Muscle layer of colon (tissue), 2 donors: ENCODE measurements at regions not wholly inside any gene's neighbourhood (a gene's known extent, or its start where the extent isn't known, plus 50 kb on each side); places are given as distances from the start of the nearest gene placed in this dataset.

Experiments used
- H3K27ac ChIP-seq: one replicate; pipeline ENCODE4 v1.7.0; 2013; ENCODE audit warnings: low read depth, mild to moderate bottlenecking, low read length, moderate library complexity
- H3K27me3 ChIP-seq, 2 donors: one replicate each; pipeline ENCODE4 v1.7.0; 2013; ENCODE audit warnings: low read length in 2 of 2, mild to moderate bottlenecking in 2 of 2; ENCODE audit not compliant: insufficient read depth in 2 of 2, control insufficient read depth in 1 of 2
- H3K36me3 ChIP-seq: one replicate; pipeline ENCODE4 v1.7.0; 2013; ENCODE audit warnings: mild to moderate bottlenecking, low read length; ENCODE audit not compliant: insufficient read depth
- H3K4me1 ChIP-seq: one replicate; pipeline ENCODE4 v1.7.0; 2013; ENCODE audit warnings: mild to moderate bottlenecking, low read length; ENCODE audit not compliant: insufficient read depth
- H3K4me3 ChIP-seq, 2 donors: one replicate each; pipeline ENCODE4 v1.7.0; 2013; ENCODE audit warnings: low read length in 2 of 2, low read depth in 1 of 2, mild to moderate bottlenecking in 1 of 2, moderate library complexity in 1 of 2
- H3K9ac ChIP-seq: one replicate; pipeline ENCODE4 v1.7.0; 2013; ENCODE audit warnings: low read length
- H3K9me3 ChIP-seq: one replicate; pipeline ENCODE4 v1.7.0; 2013; ENCODE audit warnings: mild to moderate bottlenecking, low read length
- donor health status: abdominal sarcoma.
- donor health status: Adenocarcinoma of cecum.

DNA sequence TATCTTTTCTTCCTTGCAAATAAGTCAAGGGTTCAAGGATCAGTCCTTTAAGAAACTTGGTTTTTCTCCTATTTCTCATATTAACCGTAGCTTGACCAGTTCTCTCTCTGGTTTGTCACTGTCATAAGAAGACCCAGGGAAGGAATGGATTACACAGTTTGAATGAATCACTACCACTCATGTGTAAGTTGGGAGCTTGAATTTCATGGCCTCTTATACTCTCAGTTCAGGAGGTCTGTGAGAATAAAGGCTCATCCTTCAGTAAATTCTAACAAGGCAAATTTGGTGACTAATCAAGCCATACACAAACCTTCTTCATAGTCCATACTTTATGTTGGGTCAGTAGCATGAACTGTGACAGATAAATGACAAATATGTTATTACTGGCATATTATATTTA, 323.1 kb upstream of the ACTBL2 start:
- no peaks in the 10 kb centered on the region for H3K27me3 ChIP-seq
- H3K9ac ChIP-seq: no peak overlapping the region
- no peak overlapping the region for H3K27ac ChIP-seq
- no peaks in the 10 kb centered on the region for H3K9me3 ChIP-seq
- no peaks in the 10 kb centered on the region for H3K36me3 ChIP-seq
- no peak overlapping the region for H3K4me3 ChIP-seq
- peaks cover 15% of the 10 kb centered on the region for H3K4me1 ChIP-seq

DNA sequence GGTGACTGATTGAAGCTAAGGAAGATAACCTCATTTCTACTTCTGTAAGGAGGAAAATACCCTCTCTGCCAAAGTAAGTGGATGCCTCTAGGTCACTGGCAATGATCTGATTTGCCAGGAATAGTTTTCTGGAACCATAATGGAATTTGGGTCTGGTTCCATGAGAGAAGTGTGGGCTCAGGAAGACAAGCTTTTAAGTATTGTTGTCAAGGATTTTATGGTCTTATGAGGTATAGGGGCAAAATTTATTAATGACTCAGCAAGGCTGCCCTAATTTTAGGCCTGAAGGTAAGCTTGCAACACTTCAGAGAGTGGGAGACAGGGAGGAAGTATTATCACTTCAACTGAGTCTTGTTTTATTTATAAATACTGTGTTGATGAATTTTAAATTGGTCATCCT, 322.6 kb upstream of the ACTBL2 start:
- Histone ChIP-seq H3K27ac (no peak overlapping the region), H3K9me3 (no peaks in the 10 kb centered on the region)

DNA sequence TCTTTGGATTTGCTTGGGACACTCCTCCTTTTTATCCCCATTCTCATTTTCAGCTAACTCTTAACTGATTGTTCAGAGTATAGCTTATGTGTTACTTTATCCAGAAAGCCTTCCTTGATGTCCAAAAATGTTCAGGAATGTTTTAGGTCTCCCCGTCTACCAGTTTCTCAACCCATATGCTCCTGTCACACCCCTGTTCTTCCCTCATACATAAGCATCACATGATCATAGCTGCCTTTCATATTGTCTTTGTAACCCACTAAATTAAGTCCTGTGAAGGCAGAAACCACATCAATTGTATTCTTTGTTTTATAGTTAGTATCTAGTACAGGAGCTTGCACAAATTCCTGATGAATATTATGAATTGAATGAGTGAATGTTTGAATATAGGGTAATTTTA, 321.9 kb upstream of the ACTBL2 start:
- Histone ChIP-seq H3K4me1 (peaks cover 15% of the 10 kb centered on the region), H3K4me3 (no peak overlapping the region), H3K36me3 (no peaks in the 10 kb centered on the region), H3K27me3 (no peaks in the 10 kb centered on the region), H3K9me3 (no peaks in the 10 kb centered on the region), H3K9ac (no peak overlapping the region), H3K27ac (no peak overlapping the region)

More for the DNA sequence above, 322.6 kb upstream of the ACTBL2 start:
- peaks cover 15% of the 10 kb centered on the region for H3K4me1 ChIP-seq
- H3K9ac ChIP-seq: no peak overlapping the region
- H3K27me3 ChIP-seq: no peaks in the 10 kb centered on the region
- H3K36me3 ChIP-seq: no peaks in the 10 kb centered on the region
- H3K4me3 ChIP-seq: no peak overlapping the region

DNA sequence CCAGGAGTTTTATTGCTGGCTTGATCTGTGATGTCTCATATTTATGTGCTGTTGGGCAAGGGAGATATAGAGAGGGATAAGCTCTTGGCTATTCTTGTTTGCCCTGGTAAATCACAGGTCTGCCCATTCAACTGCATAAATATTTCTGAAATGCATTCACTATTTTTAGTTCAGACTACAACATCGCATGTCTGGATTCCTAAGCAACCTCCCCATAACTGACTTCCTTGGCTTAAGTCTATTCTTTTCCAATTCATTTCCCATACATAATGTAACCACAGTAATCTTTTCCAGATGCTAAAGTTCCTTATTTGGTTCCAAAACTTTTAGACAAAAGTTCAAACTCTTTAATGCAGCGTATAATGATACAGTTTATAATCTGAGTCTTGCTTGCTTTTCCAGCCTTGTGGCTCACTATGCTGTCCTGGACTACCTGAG, 321.4 kb upstream of the ACTBL2 start:
- Histone ChIP-seq H3K4me3 (no peak overlapping the region), H3K9ac (no peak overlapping the region), H3K27me3 (no peaks in the 10 kb centered on the region), H3K27ac (no peak overlapping the region), H3K36me3 (no peaks in the 10 kb centered on the region), H3K4me1 (peaks cover 15% of the 10 kb centered on the region), H3K9me3 (no peaks in the 10 kb centered on the region)

DNA sequence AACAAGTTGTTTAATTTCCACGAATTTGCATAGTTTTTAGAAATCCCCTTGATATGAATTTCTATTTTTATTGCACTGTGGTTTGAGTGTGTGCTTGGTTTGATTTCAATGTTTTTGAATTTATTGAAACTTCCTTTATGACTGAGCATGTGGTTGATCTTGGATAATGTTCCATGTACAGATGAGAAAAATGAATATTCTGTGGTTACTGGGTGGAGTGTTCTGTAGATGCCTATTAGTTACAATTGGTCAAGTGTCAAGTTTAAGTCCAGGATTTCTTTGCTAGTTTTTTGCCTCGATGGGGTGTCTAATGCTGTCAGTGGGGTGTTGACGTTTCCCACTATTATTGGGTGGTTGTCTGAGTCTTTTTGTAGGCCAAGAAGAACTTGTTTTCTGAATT, 319.5 kb upstream of the ACTBL2 start:
- Histone ChIP-seq H3K9ac (no peak overlapping the region), H3K4me1 (peaks cover 15% of the 10 kb centered on the region), H3K27ac (no peak overlapping the region), H3K9me3 (no peaks in the 10 kb centered on the region), H3K27me3 (no peaks in the 10 kb centered on the region), H3K4me3 (no peak overlapping the region), H3K36me3 (no peaks in the 10 kb centered on the region)

DNA sequence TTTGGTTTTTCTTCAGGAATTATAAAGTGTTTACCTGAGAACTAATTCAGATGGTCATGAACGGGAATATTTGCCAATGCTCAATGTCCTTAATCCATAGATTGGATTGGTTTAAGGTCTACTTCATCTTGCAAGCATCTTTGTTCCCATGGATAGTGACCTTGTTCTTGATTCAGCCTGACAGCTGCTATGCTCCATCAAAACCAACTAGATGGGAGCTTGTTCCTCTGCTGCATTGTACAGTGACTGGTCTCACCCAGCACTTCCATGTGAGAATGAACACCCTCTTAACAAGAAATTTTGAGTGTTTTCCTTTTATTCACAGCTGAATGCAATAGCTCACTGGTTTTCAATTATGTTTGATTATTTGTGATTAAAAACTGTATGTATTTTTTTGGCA, 312.6 kb upstream of the ACTBL2 start:
- no peak overlapping the region for H3K9ac ChIP-seq
- no peaks in the 10 kb centered on the region for H3K27me3 ChIP-seq
- no peaks in the 10 kb centered on the region for H3K36me3 ChIP-seq
- H3K27ac ChIP-seq: no peak overlapping the region
- H3K9me3 ChIP-seq: no peaks in the 10 kb centered on the region
- no peaks in the 10 kb centered on the region for H3K4me1 ChIP-seq
- H3K4me3 ChIP-seq: no peak overlapping the region

DNA sequence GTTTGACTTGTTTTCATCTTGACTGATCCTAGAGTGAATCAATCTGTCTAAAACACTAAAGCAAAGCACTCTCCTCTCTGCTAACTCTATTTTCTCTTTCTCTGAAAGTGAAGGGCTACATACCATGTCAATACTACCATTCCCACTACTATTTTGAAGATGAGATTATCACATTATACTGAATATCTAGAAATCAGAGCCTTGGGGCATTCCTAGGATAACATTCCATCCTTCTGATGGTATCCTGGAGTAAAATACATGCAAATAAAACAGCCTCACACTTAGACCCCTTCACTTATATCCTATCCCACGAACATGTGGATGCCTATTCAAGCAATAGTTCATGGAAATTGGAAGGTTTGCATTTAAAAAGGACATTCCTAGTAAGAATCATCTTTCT, 309.3 kb upstream of the ACTBL2 start:
- no peaks in the 10 kb centered on the region for H3K4me1 ChIP-seq

DNA sequence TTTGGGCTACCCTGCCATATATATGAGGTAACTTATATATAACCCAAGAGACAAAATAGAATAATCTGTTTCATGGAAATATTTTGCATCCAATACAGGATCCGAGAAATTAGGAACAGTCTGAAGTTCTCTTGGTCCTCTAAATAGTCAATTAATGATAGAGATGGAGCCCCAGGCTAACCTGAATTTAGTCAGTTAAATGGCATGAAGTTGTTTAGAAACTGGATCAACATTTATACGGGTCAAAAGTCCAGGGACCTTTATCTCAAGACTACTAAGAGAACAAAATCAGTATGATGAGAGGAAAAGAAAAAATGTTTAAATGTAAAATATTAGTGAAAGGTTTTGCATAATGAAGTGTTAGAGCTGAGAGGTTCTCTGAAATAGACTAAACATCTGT, 303.3 kb upstream of the ACTBL2 start:
- no peak overlapping the region for H3K27ac ChIP-seq
- H3K4me3 ChIP-seq: no peak overlapping the region
- no peaks in the 10 kb centered on the region for H3K27me3 ChIP-seq
- no peaks in the 10 kb centered on the region for H3K9me3 ChIP-seq
- H3K4me1 ChIP-seq: no peaks in the 10 kb centered on the region
- H3K9ac ChIP-seq: no peak overlapping the region
- no peaks in the 10 kb centered on the region for H3K36me3 ChIP-seq

More for the DNA sequence above, 309.3 kb upstream of the ACTBL2 start:
- Histone ChIP-seq H3K9ac (no peak overlapping the region), H3K36me3 (no peaks in the 10 kb centered on the region), H3K4me3 (no peak overlapping the region), H3K27me3 (no peaks in the 10 kb centered on the region), H3K27ac (no peak overlapping the region), H3K9me3 (no peaks in the 10 kb centered on the region)

DNA sequence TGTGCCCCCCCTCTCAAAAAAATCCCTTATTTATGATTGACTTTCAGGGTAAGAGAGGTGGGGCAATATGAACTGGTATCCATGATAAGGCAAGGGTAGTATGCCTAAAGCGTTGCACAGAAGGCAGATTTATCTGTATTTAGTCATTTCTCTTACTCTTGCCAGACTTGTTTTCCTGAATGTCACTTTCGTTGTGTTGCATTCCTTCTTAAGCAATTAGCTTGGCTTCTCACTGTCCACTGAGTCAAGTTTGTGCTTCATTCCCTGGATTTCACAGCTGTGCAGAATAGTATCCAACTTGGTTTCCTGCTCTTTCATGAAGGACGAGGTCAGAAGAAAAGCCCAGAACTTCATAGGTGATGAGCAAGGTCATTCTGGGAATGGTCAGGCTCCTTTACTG, 301.5 kb upstream of the ACTBL2 start:
- Histone ChIP-seq H3K4me1 (peaks cover 5% of the 10 kb centered on the region), H3K27ac (no peak overlapping the region), H3K9ac (no peak overlapping the region), H3K36me3 (no peaks in the 10 kb centered on the region), H3K4me3 (no peak overlapping the region), H3K27me3 (no peaks in the 10 kb centered on the region), H3K9me3 (no peaks in the 10 kb centered on the region)

DNA sequence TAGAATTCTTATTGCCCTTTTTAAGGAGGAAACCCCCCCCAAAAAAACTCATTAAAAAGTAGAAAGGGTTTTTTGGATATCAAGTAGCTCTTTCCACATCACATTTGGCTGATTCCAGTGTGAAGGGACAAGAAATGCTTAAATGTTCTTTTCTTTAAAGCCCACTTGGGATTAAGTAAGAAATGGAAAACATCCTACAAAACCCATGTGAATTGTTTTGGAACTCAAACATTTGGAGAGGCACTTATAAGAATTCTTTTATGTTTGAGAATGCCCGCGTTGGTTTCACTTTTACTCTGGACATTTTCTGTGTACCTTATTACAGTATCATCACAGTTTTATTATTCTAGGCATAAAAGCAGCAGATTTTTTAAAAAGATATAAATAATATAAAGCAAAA, 301.1 kb upstream of the ACTBL2 start:
- peaks cover 5% of the 10 kb centered on the region for H3K4me1 ChIP-seq
- H3K36me3 ChIP-seq: no peaks in the 10 kb centered on the region
- peak overlapping the region in 1 of 2 donors; percentile 7 for H3K4me3 ChIP-seq
- H3K9me3 ChIP-seq: no peaks in the 10 kb centered on the region
- H3K9ac ChIP-seq: no peak overlapping the region
- H3K27me3 ChIP-seq: no peaks in the 10 kb centered on the region
- no peak overlapping the region for H3K27ac ChIP-seq

DNA sequence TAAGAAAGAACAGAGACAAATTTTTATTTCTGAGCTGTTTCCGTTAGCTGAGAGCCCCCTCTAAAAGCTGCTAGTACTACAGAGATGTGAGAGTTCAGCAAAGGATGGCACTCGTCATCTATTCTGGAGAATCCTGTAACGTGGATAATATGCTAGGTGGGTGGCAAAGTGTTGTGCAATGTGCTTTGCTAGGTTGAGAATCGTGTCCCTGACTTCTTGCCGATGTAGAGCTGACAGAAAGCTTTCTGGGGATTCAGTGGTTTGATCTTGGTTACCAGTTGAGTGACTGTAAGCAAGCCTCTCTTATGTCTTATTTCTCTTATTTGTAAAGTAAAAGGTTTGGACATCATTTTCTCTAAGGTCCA, 298.3 kb upstream of the ACTBL2 start:
- no peaks in the 10 kb centered on the region for H3K36me3 ChIP-seq
- H3K9ac ChIP-seq: no peak overlapping the region
- no peaks in the 10 kb centered on the region for H3K27me3 ChIP-seq
- no peak overlapping the region for H3K4me3 ChIP-seq
- H3K4me1 ChIP-seq: peaks cover 5% of the 10 kb centered on the region
- no peaks in the 10 kb centered on the region for H3K9me3 ChIP-seq
- H3K27ac ChIP-seq: no peak overlapping the region

DNA sequence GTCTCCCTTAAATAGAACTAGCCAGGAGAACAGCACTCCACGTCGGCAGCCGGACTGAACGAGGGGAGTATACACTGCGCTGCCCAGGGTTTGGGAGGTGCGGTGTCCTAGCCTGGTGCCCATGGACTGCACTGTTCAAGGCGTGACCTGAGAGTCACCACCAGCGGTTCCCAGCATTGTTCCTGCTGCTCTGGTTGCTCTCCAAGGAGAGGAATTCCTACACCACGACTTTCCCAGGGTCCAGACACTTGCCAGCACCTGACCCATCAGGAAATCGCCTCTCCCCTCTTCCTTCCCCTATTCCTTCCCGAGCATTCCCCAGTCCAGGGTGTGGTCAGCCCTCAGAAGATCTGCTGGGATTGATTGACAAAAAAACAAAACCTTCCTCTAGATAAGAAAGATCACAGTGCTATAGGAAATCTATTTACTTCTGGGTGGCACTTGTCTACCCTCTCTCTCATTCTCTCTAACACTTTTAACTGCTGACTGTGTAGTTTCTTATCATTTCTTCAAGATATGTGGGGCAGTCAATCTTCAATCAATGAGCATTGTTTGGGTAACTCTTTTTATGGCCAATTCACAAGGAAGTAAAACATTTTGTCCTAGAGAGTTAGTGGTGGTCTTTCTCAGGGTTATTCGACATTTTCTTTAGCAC, 297.8 kb upstream of the ACTBL2 start:
- Histone ChIP-seq H3K27ac (no peak overlapping the region), H3K4me3 (no peak overlapping the region), H3K4me1 (peaks cover 5% of the 10 kb centered on the region), H3K36me3 (no peaks in the 10 kb centered on the region), H3K9ac (no peak overlapping the region), H3K9me3 (no peaks in the 10 kb centered on the region), H3K27me3 (no peaks in the 10 kb centered on the region)
